ENCODE measurements at regions not wholly inside any gene's neighbourhood (a gene's known extent, or its start where the extent isn't known, plus 50 kb on each side); places are given as distances from the start of the nearest gene placed in this dataset.

- TF ChIP-seq CTCF (conservative IDR thresholded peaks at IDR 0.05; ENCODE audit: low read depth in 2 of 2), result no peak
- no peak for TF ChIP-seq CREB1 (CRISPR knock-in tag; IDR thresholded peaks at IDR 0.05; ENCODE audit: low read depth)
- TF ChIP-seq EZH2 (IDR thresholded peaks at IDR 0.05; ENCODE audit: low read depth, unreplicated experiment), result no peak
- no peak for TF ChIP-seq EZH2phosphoT487 (IDR thresholded peaks at IDR 0.05; ENCODE audit: unreplicated experiment)
- no peak for TF ChIP-seq POLR2AphosphoS5 (IDR thresholded peaks at IDR 0.05; ENCODE audit: low read depth)
Measured at GRCh38 chrX:19291086-19291485, 52.6 kb upstream of the PDHA1 start (continued).

GRCh38 chrX:19293606-19294325 lies 50.0 kb upstream of the PDHA1 start:
- H3K4me2 ChIP-seq, result no peak overlapping the region
- H3K4me1 ChIP-seq (ENCODE audit: insufficient read depth), result no peaks in the 10 kb centered on the region
- DNase-seq (ENCODE audit: low spot score), result no peak
- Mint-ChIP-seq H3K4me3 (no peak overlapping the region), H3K27me3 (ENCODE audit: insufficient read depth, low read depth, poor library complexity) (peaks cover 4% of the 10 kb centered on the region), H3K4me1 (peaks cover 15% of the 10 kb centered on the region), H3K27ac (no peak overlapping the region), H3K36me3 (ENCODE audit: low read depth) (no peaks in the 10 kb centered on the region), H3K9me3 (no peaks in the 10 kb centered on the region; the same call in 2 of the 3 replicates)
- ATAC-seq, result no peak
- no peaks in the 10 kb centered on the region for H3K79me2 ChIP-seq (replicated peaks; ENCODE audit: insufficient read depth)
- no peaks in the 10 kb centered on the region for H3F3A ChIP-seq (replicated peaks; ENCODE audit: low read depth)
- no peaks in the 10 kb centered on the region for H3K9me2 ChIP-seq (ENCODE audit: insufficient read depth)
- no peaks in the 10 kb centered on the region for H4K20me1 ChIP-seq (replicated peaks; ENCODE audit: insufficient read depth)
- H3K4me3 ChIP-seq, result no peak overlapping the region
- no peaks in the 10 kb centered on the region for H3K27me3 ChIP-seq (ENCODE audit: insufficient read depth)
- H3K36me3 ChIP-seq (ENCODE audit: insufficient read depth), result no peaks in the 10 kb centered on the region
- H3K27ac ChIP-seq (ENCODE audit: low read depth), result no peak overlapping the region
- H2AFZ ChIP-seq, result no peak overlapping the region
- TF ChIP-seq, protein P1, sequence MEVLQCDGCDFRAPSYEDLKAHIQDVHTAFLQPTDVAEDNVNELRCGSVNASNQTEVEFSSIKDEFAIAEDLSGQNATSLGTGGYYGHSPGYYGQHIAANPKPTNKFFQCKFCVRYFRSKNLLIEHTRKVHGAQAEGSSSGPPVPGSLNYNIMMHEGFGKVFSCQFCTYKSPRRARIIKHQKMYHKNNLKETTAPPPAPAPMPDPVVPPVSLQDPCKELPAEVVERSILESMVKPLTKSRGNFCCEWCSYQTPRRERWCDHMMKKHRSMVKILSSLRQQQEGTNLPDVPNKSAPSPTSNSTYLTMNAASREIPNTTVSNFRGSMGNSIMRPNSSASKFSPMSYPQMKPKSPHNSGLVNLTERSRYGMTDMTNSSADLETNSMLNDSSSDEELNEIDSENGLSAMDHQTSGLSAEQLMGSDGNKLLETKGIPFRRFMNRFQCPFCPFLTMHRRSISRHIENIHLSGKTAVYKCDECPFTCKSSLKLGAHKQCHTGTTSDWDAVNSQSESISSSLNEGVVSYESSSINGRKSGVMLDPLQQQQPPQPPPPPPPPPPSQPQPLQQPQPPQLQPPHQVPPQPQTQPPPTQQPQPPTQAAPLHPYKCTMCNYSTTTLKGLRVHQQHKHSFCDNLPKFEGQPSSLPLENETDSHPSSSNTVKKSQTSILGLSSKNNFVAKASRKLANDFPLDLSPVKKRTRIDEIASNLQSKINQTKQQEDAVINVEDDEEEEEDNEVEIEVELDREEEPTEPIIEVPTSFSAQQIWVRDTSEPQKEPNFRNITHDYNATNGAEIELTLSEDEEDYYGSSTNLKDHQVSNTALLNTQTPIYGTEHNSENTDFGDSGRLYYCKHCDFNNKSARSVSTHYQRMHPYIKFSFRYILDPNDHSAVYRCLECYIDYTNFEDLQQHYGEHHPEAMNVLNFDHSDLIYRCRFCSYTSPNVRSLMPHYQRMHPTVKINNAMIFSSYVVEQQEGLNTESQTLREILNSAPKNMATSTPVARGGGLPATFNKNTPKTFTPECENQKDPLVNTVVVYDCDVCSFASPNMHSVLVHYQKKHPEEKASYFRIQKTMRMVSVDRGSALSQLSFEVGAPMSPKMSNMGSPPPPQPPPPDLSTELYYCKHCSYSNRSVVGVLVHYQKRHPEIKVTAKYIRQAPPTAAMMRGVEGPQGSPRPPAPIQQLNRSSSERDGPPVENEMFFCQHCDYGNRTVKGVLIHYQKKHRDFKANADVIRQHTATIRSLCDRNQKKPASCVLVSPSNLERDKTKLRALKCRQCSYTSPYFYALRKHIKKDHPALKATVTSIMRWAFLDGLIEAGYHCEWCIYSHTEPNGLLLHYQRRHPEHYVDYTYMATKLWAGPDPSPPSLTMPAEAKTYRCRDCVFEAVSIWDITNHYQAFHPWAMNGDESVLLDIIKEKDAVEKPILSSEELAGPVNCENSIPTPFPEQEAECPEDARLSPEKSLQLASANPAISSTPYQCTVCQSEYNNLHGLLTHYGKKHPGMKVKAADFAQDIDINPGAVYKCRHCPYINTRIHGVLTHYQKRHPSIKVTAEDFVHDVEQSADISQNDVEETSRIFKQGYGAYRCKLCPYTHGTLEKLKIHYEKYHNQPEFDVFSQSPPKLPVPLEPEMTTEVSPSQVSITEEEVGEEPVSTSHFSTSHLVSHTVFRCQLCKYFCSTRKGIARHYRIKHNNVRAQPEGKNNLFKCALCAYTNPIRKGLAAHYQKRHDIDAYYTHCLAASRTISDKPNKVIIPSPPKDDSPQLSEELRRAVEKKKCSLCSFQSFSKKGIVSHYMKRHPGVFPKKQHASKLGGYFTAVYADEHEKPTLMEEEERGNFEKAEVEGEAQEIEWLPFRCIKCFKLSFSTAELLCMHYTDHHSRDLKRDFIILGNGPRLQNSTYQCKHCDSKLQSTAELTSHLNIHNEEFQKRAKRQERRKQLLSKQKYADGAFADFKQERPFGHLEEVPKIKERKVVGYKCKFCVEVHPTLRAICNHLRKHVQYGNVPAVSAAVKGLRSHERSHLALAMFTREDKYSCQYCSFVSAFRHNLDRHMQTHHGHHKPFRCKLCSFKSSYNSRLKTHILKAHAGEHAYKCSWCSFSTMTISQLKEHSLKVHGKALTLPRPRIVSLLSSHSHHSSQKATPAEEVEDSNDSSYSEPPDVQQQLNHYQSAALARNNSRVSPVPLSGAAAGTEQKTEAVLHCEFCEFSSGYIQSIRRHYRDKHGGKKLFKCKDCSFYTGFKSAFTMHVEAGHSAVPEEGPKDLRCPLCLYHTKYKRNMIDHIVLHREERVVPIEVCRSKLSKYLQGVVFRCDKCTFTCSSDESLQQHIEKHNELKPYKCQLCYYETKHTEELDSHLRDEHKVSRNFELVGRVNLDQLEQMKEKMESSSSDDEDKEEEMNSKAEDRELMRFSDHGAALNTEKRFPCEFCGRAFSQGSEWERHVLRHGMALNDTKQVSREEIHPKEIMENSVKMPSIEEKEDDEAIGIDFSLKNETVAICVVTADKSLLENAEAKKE (CRISPR knock-in tag; IDR thresholded peaks at IDR 0.05), result no peak
- TF ChIP-seq CREB1 (CRISPR knock-in tag; IDR thresholded peaks at IDR 0.05; ENCODE audit: low read depth) (no peak), JUNB (IDR thresholded peaks at IDR 0.05; ENCODE audit: unreplicated experiment) (no peak), EZH2phosphoT487 (IDR thresholded peaks at IDR 0.05; ENCODE audit: unreplicated experiment) (no peak), EZH2 (IDR thresholded peaks at IDR 0.05; ENCODE audit: low read depth, unreplicated experiment) (no peak), NANOG (IDR thresholded peaks at IDR 0.05; ENCODE audit: borderline replicate concordance) (no peak), ZNF114 (CRISPR knock-in tag; IDR thresholded peaks at IDR 0.05) (no peak), POLR2AphosphoS5 (IDR thresholded peaks at IDR 0.05; ENCODE audit: low read depth) (no peak), ZNF331 (CRISPR knock-in tag; IDR thresholded peaks at IDR 0.05; ENCODE audit: low read depth) (no peak), STAT1 (IDR thresholded peaks at IDR 0.05; ENCODE audit: unreplicated experiment) (no peak)
- TF ChIP-seq, protein P2, sequence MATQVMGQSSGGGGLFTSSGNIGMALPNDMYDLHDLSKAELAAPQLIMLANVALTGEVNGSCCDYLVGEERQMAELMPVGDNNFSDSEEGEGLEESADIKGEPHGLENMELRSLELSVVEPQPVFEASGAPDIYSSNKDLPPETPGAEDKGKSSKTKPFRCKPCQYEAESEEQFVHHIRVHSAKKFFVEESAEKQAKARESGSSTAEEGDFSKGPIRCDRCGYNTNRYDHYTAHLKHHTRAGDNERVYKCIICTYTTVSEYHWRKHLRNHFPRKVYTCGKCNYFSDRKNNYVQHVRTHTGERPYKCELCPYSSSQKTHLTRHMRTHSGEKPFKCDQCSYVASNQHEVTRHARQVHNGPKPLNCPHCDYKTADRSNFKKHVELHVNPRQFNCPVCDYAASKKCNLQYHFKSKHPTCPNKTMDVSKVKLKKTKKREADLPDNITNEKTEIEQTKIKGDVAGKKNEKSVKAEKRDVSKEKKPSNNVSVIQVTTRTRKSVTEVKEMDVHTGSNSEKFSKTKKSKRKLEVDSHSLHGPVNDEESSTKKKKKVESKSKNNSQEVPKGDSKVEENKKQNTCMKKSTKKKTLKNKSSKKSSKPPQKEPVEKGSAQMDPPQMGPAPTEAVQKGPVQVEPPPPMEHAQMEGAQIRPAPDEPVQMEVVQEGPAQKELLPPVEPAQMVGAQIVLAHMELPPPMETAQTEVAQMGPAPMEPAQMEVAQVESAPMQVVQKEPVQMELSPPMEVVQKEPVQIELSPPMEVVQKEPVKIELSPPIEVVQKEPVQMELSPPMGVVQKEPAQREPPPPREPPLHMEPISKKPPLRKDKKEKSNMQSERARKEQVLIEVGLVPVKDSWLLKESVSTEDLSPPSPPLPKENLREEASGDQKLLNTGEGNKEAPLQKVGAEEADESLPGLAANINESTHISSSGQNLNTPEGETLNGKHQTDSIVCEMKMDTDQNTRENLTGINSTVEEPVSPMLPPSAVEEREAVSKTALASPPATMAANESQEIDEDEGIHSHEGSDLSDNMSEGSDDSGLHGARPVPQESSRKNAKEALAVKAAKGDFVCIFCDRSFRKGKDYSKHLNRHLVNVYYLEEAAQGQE (IDR thresholded peaks at IDR 0.05; ENCODE audit: unreplicated experiment), result no peak

All from GM23338 (cell line).